ENCODE measurements at regions not wholly inside any gene's neighbourhood (a gene's known extent, or its start where the extent isn't known, plus 50 kb on each side); places are given as distances from the start of the nearest gene placed in this dataset.

- Histone ChIP-seq H3K9me3 (peaks cover 11% of the 10 kb centered on the region), H3K4me3 (no peak overlapping the region), H3K36me3 (no peaks in the 10 kb centered on the region), H3K27me3 (replicated peaks; ENCODE audit: insufficient read depth) (no peaks in the 10 kb centered on the region), H3K4me1 (ENCODE audit: control insufficient read depth in 1 of 2, low read depth in 2 of 2) (no peaks in the 10 kb centered on the region), H3K27ac (no peak overlapping the region)
- no peak for TF ChIP-seq CTCF (IDR thresholded peaks at IDR 0.05)
- no peak for DNase-seq (ENCODE audit: low spot score)
- no peak for ATAC-seq (ENCODE audit: insufficient number of reproducible peaks, low FRiP score, low read depth)
Measured at GRCh38 chr22:49509016-49509415, 318.7 kb downstream of the BRD1 start.

DNA sequence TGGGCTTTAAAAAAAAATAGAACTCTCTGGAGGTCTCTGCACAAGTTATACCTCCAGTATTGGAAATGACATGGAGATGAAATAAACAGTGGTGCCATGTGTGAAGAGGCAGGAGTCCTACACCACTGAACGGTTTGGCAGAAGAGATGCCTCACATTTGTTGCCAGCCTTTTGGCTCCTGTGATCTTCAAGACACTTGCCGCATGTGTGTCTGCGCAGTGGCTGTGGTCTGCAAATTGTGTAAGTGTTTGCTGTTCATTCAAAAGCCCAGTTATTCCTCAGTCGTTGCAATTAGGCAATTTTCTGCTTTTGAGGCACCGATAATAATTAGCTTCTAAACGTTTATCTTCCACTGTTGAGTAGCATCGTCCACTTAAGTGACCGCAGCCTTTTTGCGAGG is 319.1 kb downstream of the BRD1 start:
- no peak for TF ChIP-seq CTCF (IDR thresholded peaks at IDR 0.05)
- H3K4me3 ChIP-seq = no peak overlapping the region
- H3K27me3 ChIP-seq (replicated peaks; ENCODE audit: insufficient read depth) = no peaks in the 10 kb centered on the region
- peaks cover 11% of the 10 kb centered on the region for H3K9me3 ChIP-seq
- H3K36me3 ChIP-seq = no peaks in the 10 kb centered on the region
- no peak for ATAC-seq (ENCODE audit: insufficient number of reproducible peaks, low FRiP score, low read depth)
- DNase-seq (ENCODE audit: low spot score) = no peak
- H3K27ac ChIP-seq = no peak overlapping the region
- no peaks in the 10 kb centered on the region for H3K4me1 ChIP-seq (ENCODE audit: control insufficient read depth in 1 of 2, low read depth in 2 of 2)

DNA sequence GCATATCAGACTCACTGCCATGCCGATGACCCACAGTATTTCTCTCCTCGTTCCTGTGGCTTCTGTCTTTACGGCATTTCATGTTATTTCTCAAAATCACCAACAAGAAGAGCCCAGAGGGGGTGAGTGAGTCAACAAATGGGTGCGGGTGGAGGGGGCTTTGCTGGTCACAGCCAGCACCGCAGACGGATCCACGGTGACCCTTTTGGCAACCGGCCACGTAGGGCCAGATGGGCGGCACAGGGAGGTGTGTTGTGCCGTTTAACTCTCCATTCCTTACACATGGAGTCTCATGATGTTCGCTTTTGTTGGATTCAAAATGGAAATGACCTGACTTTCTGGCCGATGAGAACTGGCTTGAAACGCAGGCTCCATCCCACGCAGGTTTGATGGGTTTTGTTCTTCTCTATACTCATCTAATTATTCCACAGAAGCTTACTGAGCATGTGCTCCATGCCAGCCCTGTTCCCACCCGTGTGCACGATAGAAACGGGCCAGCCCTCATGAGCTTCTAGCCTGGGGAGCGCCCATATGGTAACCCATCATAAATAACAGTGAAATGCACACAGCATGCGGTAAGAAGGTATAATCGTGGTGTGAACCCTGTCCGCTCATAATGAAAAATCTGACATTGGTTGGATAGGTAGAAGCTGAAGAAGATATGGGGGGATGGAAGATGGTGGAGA is 319.9 kb downstream of the BRD1 start:
- H3K4me1 ChIP-seq (ENCODE audit: control insufficient read depth in 1 of 2, low read depth in 2 of 2) = no peaks in the 10 kb centered on the region
- H3K36me3 ChIP-seq = no peaks in the 10 kb centered on the region
- no peaks in the 10 kb centered on the region for H3K27me3 ChIP-seq (replicated peaks; ENCODE audit: insufficient read depth)
- H3K4me3 ChIP-seq = no peak overlapping the region
- TF ChIP-seq CTCF (IDR thresholded peaks at IDR 0.05) = no peak
- DNase-seq (ENCODE audit: low spot score) = no peak
- H3K27ac ChIP-seq = no peak overlapping the region
- H3K9me3 ChIP-seq = peaks cover 11% of the 10 kb centered on the region
- no peak for ATAC-seq (ENCODE audit: insufficient number of reproducible peaks, low FRiP score, low read depth)

DNA sequence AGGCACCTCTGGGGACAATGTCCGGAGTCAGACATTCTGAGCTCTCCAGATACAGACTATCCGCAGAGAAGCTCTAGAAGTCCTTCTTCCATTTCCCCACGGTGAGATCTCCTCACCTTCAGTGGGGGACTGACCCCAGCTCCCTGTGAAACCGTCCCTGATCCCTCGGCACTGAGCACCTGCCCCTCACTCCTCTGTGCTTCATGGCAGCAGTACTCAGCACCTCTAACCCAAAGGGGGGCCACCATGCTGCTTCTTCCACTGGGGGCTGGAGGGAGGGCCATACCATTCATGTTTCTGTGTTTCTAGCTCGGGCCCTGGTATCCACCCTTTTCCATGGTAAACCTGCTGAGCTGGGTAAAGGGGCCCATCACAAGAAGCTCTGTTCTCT is 321.7 kb downstream of the BRD1 start:
- TF ChIP-seq CTCF (IDR thresholded peaks at IDR 0.05) = no peak
- no peak for ATAC-seq (ENCODE audit: insufficient number of reproducible peaks, low FRiP score, low read depth)

GRCh38 chr22:49505337-49506009 is 322.2 kb downstream of the BRD1 start:
- no peak for ATAC-seq (ENCODE audit: insufficient number of reproducible peaks, low FRiP score, low read depth)
- Histone ChIP-seq H3K9me3 (peaks cover 2% of the 10 kb centered on the region), H3K4me1 (ENCODE audit: control insufficient read depth in 1 of 2, low read depth in 2 of 2) (no peaks in the 10 kb centered on the region), H3K27ac (no peak overlapping the region), H3K27me3 (replicated peaks; ENCODE audit: insufficient read depth) (no peaks in the 10 kb centered on the region), H3K36me3 (no peaks in the 10 kb centered on the region), H3K4me3 (no peak overlapping the region)
- no peak for DNase-seq (ENCODE audit: low spot score)
- no peak for TF ChIP-seq CTCF (IDR thresholded peaks at IDR 0.05)

More for the DNA sequence above, 321.7 kb downstream of the BRD1 start:
- Histone ChIP-seq H3K4me1 (ENCODE audit: control insufficient read depth in 1 of 2, low read depth in 2 of 2) (no peaks in the 10 kb centered on the region), H3K9me3 (peaks cover 8% of the 10 kb centered on the region), H3K36me3 (no peaks in the 10 kb centered on the region), H3K27ac (no peak overlapping the region), H3K27me3 (replicated peaks; ENCODE audit: insufficient read depth) (no peaks in the 10 kb centered on the region), H3K4me3 (no peak overlapping the region)
- no peak for DNase-seq (ENCODE audit: low spot score)
